Trophoblast cell (in vitro differentiated cells and primary cell): ENCODE measurements at regions not wholly inside any gene's neighbourhood (a gene's known extent, or its start where the extent isn't known, plus 50 kb on each side); places are given as distances from the start of the nearest gene placed in this dataset.
A peak's percentile ranks its signal among the peaks of the same experiment; 100 is the strongest.
"Not testable (repeated sequence)": the region's sequence is repeated elsewhere in the genome, so short reads cannot be mapped to it uniquely, and the experiment has no call there.

Experiments
- DNase-seq, 2 donors: peaks; one replicate each; pipeline ENCODE4 v3.0.0-alpha.2; 2016
- H2AFZ ChIP-seq: 2 replicates; pipeline ENCODE4 v1.6.1; 2013; ENCODE audit warnings: low read length, moderate library complexity, mild to moderate bottlenecking; ENCODE audit not compliant: insufficient read depth, poor library complexity
- H2AK5ac ChIP-seq: 2 replicates; pipeline ENCODE4 v1.6.1; 2013; ENCODE audit warnings: mild to moderate bottlenecking, low read length
- H2BK120ac ChIP-seq: 2 replicates; pipeline ENCODE4 v1.6.1; 2013; ENCODE audit warnings: low read length, mild to moderate bottlenecking, moderate library complexity; ENCODE audit not compliant: insufficient read depth, poor library complexity
- H2BK12ac ChIP-seq: 2 replicates; pipeline ENCODE4 v1.6.1; 2013; ENCODE audit warnings: mild to moderate bottlenecking, low read length, moderate library complexity
- H2BK5ac ChIP-seq: 2 replicates; pipeline ENCODE4 v1.6.1; 2013; ENCODE audit warnings: low read length, low read depth, moderate library complexity, mild to moderate bottlenecking; ENCODE audit not compliant: poor library complexity
- H3K14ac ChIP-seq: 2 replicates; pipeline ENCODE4 v1.6.1; 2013; ENCODE audit warnings: mild to moderate bottlenecking, low read length
- H3K18ac ChIP-seq: 2 replicates; pipeline ENCODE4 v1.6.1; 2013; ENCODE audit warnings: mild to moderate bottlenecking, low read length
- H3K23ac ChIP-seq: 2 replicates; pipeline ENCODE4 v1.6.1; 2013; ENCODE audit warnings: low read length
- H3K27ac ChIP-seq: 2 replicates; pipeline ENCODE4 v1.5.1; 2013; ENCODE audit warnings: low read depth, mild to moderate bottlenecking, inconsistent platforms, low read length, moderate library complexity
- H3K27me3 ChIP-seq: 2 replicates; pipeline ENCODE4 v1.6.1; 2013; ENCODE audit warnings: inconsistent platforms, mild to moderate bottlenecking, low read length, moderate library complexity; ENCODE audit not compliant: insufficient read depth
- H3K36me3 ChIP-seq, 2 experiments: 1 replicate in 1 of 2; 2 replicates in 1 of 2; pipeline ENCODE4 v1.6.1; 2013; ENCODE audit warnings: low read length in 2 of 2, mild to moderate bottlenecking in 2 of 2, moderate library complexity in 1 of 2; ENCODE audit not compliant: insufficient read depth in 2 of 2, control insufficient read depth in 1 of 2
- H3K4ac ChIP-seq: 2 replicates; pipeline ENCODE4 v1.6.1; 2013; ENCODE audit warnings: low read depth, mild to moderate bottlenecking, low read length, moderate library complexity
- H3K4me1 ChIP-seq, 2 experiments: 1 replicate in 1 of 2; 2 replicates in 1 of 2; pipeline ENCODE4 v1.6.1; 2013; ENCODE audit warnings: low read length in 2 of 2, mild to moderate bottlenecking in 2 of 2, moderate library complexity in 1 of 2; ENCODE audit not compliant: insufficient read depth in 2 of 2, control insufficient read depth in 1 of 2
- H3K4me2 ChIP-seq: 2 replicates; pipeline ENCODE4 v1.6.1; 2013; ENCODE audit warnings: inconsistent platforms, mild to moderate bottlenecking, low read length, moderate library complexity
- H3K4me3 ChIP-seq: 2 replicates; pipeline ENCODE4 v1.5.1; 2013; ENCODE audit warnings: mild to moderate bottlenecking, low read depth, low read length, inconsistent platforms
- H3K79me1 ChIP-seq: one replicate; pipeline ENCODE4 v1.6.1; 2013; ENCODE audit warnings: low read length
- H3K79me2 ChIP-seq: 2 replicates; pipeline ENCODE4 v1.6.1; 2013; ENCODE audit warnings: low read length, mild to moderate bottlenecking; ENCODE audit not compliant: control insufficient read depth, insufficient read depth, poor library complexity
- H3K9ac ChIP-seq: 2 replicates; pipeline ENCODE4 v1.6.1; 2013; ENCODE audit warnings: mild to moderate bottlenecking, low read length
- H3K9me3 ChIP-seq: 2 replicates; pipeline ENCODE4 v1.6.1; 2013; ENCODE audit warnings: low read depth, mild to moderate bottlenecking, control low read depth, inconsistent platforms, low read length; ENCODE audit not compliant: insufficient read depth
- H4K12ac ChIP-seq: 2 replicates; pipeline ENCODE4 v1.6.1; 2013; ENCODE audit warnings: low read depth, mild to moderate bottlenecking, low read length, moderate library complexity
- H4K8ac ChIP-seq: 2 replicates; pipeline ENCODE4 v1.6.1; 2013; ENCODE audit warnings: low read depth, mild to moderate bottlenecking, low read length, moderate library complexity
- H4K91ac ChIP-seq: one replicate; pipeline ENCODE4 v1.6.1; 2013; ENCODE audit warnings: low read depth, mild to moderate bottlenecking, low read length, moderate library complexity
- WGBS: extraction: QIAGEN DNeasy Blood & Tissue Kit; methylation state at CpG from one replicate; pipeline ENCODE4 v1.1.7; 2013; ENCODE audit warnings: missing lambda C conversion rate; ENCODE audit not compliant: insufficient read length, insufficient coverage; ENCODE audit errors: extremely low coverage; 5-methylcytosine and 5-hydroxymethylcytosine counted together

GRCh38 chr5:111961862-111962261 is 204.9 kb upstream of the NREP start:
- H3K23ac ChIP-seq = no peak overlapping the region
- H3K14ac ChIP-seq = no peak overlapping the region
- no peak for DNase-seq
- no peak overlapping the region for H4K91ac ChIP-seq
- H2AK5ac ChIP-seq = no peak overlapping the region
- no peak overlapping the region for H2BK12ac ChIP-seq
- H3K18ac ChIP-seq = no peak overlapping the region
- H3K4me3 ChIP-seq = no peak overlapping the region
- no peaks in the 10 kb centered on the region for H3K79me2 ChIP-seq
- H3K4me1 ChIP-seq = no peaks in the 10 kb centered on the region
- no peaks in the 10 kb centered on the region for H3K79me1 ChIP-seq
- no peak overlapping the region for H3K27ac ChIP-seq
- WGBS = no CpG with 5 or more reads among the region's 1 CpG
- H3K9ac ChIP-seq = no peak overlapping the region
- H4K8ac ChIP-seq = no peak overlapping the region
- no peaks in the 10 kb centered on the region for H3K9me3 ChIP-seq
- no peaks in the 10 kb centered on the region for H3K36me3 ChIP-seq
- no peak overlapping the region for H4K12ac ChIP-seq
- H3K4me2 ChIP-seq = no peak overlapping the region
- no peak overlapping the region for H2AFZ ChIP-seq
- no peaks in the 10 kb centered on the region for H3K27me3 ChIP-seq
- no peak overlapping the region for H3K4ac ChIP-seq
- no peak overlapping the region for H2BK120ac ChIP-seq
- H2BK5ac ChIP-seq = no peak overlapping the region

GRCh38 chr5:111960476-111961215 is 203.7 kb upstream of the NREP start:
- DNase-seq = peak; percentile 34 to 71
- no peak overlapping the region for H2AK5ac ChIP-seq
- H4K12ac ChIP-seq = no peak overlapping the region
- H2BK12ac ChIP-seq = no peak overlapping the region
- H3K79me2 ChIP-seq = no peaks in the 10 kb centered on the region
- H3K9me3 ChIP-seq = no peaks in the 10 kb centered on the region
- no peak overlapping the region for H2BK120ac ChIP-seq
- H4K8ac ChIP-seq = no peak overlapping the region
- WGBS = no CpG with 5 or more reads among the region's 2 CpGs
- H3K23ac ChIP-seq = no peak overlapping the region
- no peaks in the 10 kb centered on the region for H3K36me3 ChIP-seq
- no peaks in the 10 kb centered on the region for H3K27me3 ChIP-seq
- no peaks in the 10 kb centered on the region for H3K4me1 ChIP-seq
- no peak overlapping the region for H4K91ac ChIP-seq
- no peaks in the 10 kb centered on the region for H3K79me1 ChIP-seq
- no peak overlapping the region for H2AFZ ChIP-seq
- H3K4ac ChIP-seq = no peak overlapping the region
- H3K14ac ChIP-seq = no peak overlapping the region
- no peak overlapping the region for H2BK5ac ChIP-seq
- H3K4me2 ChIP-seq = no peak overlapping the region
- H3K4me3 ChIP-seq = no peak overlapping the region
- H3K18ac ChIP-seq = no peak overlapping the region
- no peak overlapping the region for H3K9ac ChIP-seq
- no peak overlapping the region for H3K27ac ChIP-seq

- H4K8ac ChIP-seq = no peak overlapping the region
- no peaks in the 10 kb centered on the region for H3K4me1 ChIP-seq
- no peaks in the 10 kb centered on the region for H3K27me3 ChIP-seq
- H3K4me3 ChIP-seq = no peak overlapping the region
- H3K36me3 ChIP-seq = no peaks in the 10 kb centered on the region
- no peaks in the 10 kb centered on the region for H3K79me2 ChIP-seq
- H3K27ac ChIP-seq = no peak overlapping the region
- no peaks in the 10 kb centered on the region for H3K79me1 ChIP-seq
- H2BK12ac ChIP-seq = no peak overlapping the region
- no peak overlapping the region for H3K14ac ChIP-seq
- H4K12ac ChIP-seq = no peak overlapping the region
- H3K18ac ChIP-seq = no peak overlapping the region
- H2AK5ac ChIP-seq = no peak overlapping the region
- H3K9me3 ChIP-seq = no peaks in the 10 kb centered on the region
- H3K23ac ChIP-seq = no peak overlapping the region
- WGBS = no CpG with 5 or more reads among the region's 1 CpG
- no peak overlapping the region for H2AFZ ChIP-seq
- H3K9ac ChIP-seq = no peak overlapping the region
- no peak overlapping the region for H4K91ac ChIP-seq
- no peak overlapping the region for H2BK120ac ChIP-seq
- no peak overlapping the region for H2BK5ac ChIP-seq
- DNase-seq = no peak
- no peak overlapping the region for H3K4ac ChIP-seq
- no peak overlapping the region for H3K4me2 ChIP-seq
Observed at GRCh38 chr5:111958851-111959250, 201.9 kb upstream of the NREP start.

- H3K79me2 ChIP-seq, H2AK5ac ChIP-seq, H2AFZ ChIP-seq, H3K4me2 ChIP-seq, H3K4ac ChIP-seq, DNase-seq, H3K36me3 ChIP-seq, H4K12ac ChIP-seq, H2BK120ac ChIP-seq, H3K4me1 ChIP-seq, H3K18ac ChIP-seq, H4K8ac ChIP-seq, H4K91ac ChIP-seq, H3K23ac ChIP-seq, H2BK12ac ChIP-seq, H3K9me3 ChIP-seq, H3K9ac ChIP-seq, H3K27me3 ChIP-seq, H3K27ac ChIP-seq, H3K4me3 ChIP-seq, H3K79me1 ChIP-seq, H2BK5ac ChIP-seq, H3K14ac ChIP-seq: not testable (repeated sequence)
- WGBS = no CpG with 5 or more reads among the region's 3 CpGs
Observed at GRCh38 chr5:111956765-111957164, 199.8 kb upstream of the NREP start.
